ENCODE measurements at regions not wholly inside any gene's neighbourhood (a gene's known extent, or its start where the extent isn't known, plus 50 kb on each side); places are given as distances from the start of the nearest gene placed in this dataset.

GRCh38 chr6:71496018-71496721 is 207.6 kb downstream of the OGFRL1 start:
- no peak overlapping the region for H2AFZ ChIP-seq (ENCODE audit: low read length)
- WGBS (ENCODE audit: extremely low coverage, insufficient read length, low lambda C conversion rate), result no CpG with 5 or more reads among the region's 5 CpGs

More at GRCh38 chr6:71496018-71496721, 207.6 kb downstream of the OGFRL1 start:
- no peak overlapping the region for H2BK5ac ChIP-seq (ENCODE audit: insufficient read length, low read length)
- H3K4me1 ChIP-seq (ENCODE audit: insufficient read depth, low read length), result no peaks in the 10 kb centered on the region; the same call in 1 of the 2 replicates
- no peak overlapping the region for H3K56ac ChIP-seq (ENCODE audit: insufficient read length, low read depth, low read length)
- H3K27ac ChIP-seq (ENCODE audit: insufficient read length, low read depth, low read length), result no peak overlapping the region
- H3K27me3 ChIP-seq (ENCODE audit: insufficient read depth, low read length), result no peaks in the 10 kb centered on the region
- no peak for TF ChIP-seq CTCF (conservative IDR thresholded peaks at IDR 0.05)
- H2BK12ac ChIP-seq (ENCODE audit: insufficient read length, low read depth, low read length), result no peak overlapping the region
- no peaks in the 10 kb centered on the region for H4K20me1 ChIP-seq (ENCODE audit: control insufficient read depth, insufficient read depth, insufficient read length)
- no peak overlapping the region for H3K14ac ChIP-seq (ENCODE audit: insufficient read depth, low read length)
- no peak overlapping the region for H4K5ac ChIP-seq (ENCODE audit: insufficient read length, low read depth, low read length)
- peaks cover 16 to 17% of the 10 kb centered on the region in 2 experiments for H3K4me1 Mint-ChIP-seq
- H3K4me3 Mint-ChIP-seq, result no peak overlapping the region
- H3K27me3 Mint-ChIP-seq (ENCODE audit: low read depth), result no peaks in the 10 kb centered on the region
- no peak overlapping the region for H4K91ac ChIP-seq (ENCODE audit: insufficient read length, low read depth, low read length)
- no peaks in the 10 kb centered on the region for H3K9me3 ChIP-seq (ENCODE audit: control insufficient read depth, low read depth, low read length)
- no peak overlapping the region for H4K8ac ChIP-seq (replicated peaks; ENCODE audit: insufficient read length, low read depth, low read length)
- H3K18ac ChIP-seq (ENCODE audit: insufficient read length, low read depth, low read length), result no peak overlapping the region
- H3T11ph ChIP-seq (ENCODE audit: low read length), result no peak overlapping the region
- H3K9me3 Mint-ChIP-seq, result no peaks in the 10 kb centered on the region
- no peak overlapping the region for H3K9ac ChIP-seq (ENCODE audit: extremely low read depth, insufficient read length, low read length)
- no peak overlapping the region for H3K27ac Mint-ChIP-seq
- no peaks in the 10 kb centered on the region for H3K36me3 Mint-ChIP-seq (ENCODE audit: insufficient read depth in 1 of 3, low read depth in 3 of 3)
- no peaks in the 10 kb centered on the region for H3K79me1 ChIP-seq (ENCODE audit: insufficient read depth, low read depth, low read length, poor library complexity, severe bottlenecking)
- no peak overlapping the region for H3K23ac ChIP-seq (ENCODE audit: insufficient read length, low read depth, low read length)
- no peak overlapping the region for H2BK15ac ChIP-seq (ENCODE audit: low read depth, low read length)
- H2BK120ac ChIP-seq (ENCODE audit: low read depth, low read length, poor library complexity, severe bottlenecking), result no peak overlapping the region
- no peaks in the 10 kb centered on the region for H3K79me2 ChIP-seq (ENCODE audit: insufficient read depth, low read length)
- no peak overlapping the region for H3K4me2 ChIP-seq (ENCODE audit: insufficient read depth, insufficient read length, low read length)
- no peak for DNase-seq
- no peak overlapping the region for H2AK5ac ChIP-seq (ENCODE audit: insufficient read length, low read length)
- H2BK20ac ChIP-seq (ENCODE audit: low read depth, low read length, poor library complexity, severe bottlenecking), result no peak overlapping the region
- no peak overlapping the region for H3K4ac ChIP-seq (ENCODE audit: low read depth, low read length)
- H3K23me2 ChIP-seq (ENCODE audit: insufficient read length, low read depth, low read length, poor library complexity, severe bottlenecking), result no peaks in the 10 kb centered on the region
